ENCODE measurements at regions not wholly inside any gene's neighbourhood (a gene's known extent, or its start where the extent isn't known, plus 50 kb on each side); places are given as distances from the start of the nearest gene placed in this dataset.
"Not testable (repeated sequence)": the region's sequence is repeated elsewhere in the genome, so short reads cannot be mapped to it uniquely, and the experiment has no call there.

DNA sequence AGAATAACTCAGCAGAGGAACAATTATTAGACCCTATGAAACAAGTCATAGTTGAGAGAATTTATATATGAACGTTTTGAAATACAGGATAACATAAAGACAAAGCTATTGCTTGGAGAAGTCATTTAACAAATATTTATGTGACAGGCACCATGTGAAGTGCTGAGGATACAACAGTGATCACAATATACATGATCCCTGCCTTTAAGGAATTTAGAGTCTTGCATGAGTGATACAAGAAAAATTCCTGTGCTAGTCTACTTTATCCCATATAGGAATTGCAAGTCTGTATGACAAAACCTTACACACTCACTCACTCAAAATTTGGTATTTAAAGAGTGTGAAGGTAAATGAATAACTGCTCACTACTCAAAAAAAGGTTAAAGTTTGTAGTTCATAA, 94.5 kb upstream of the NOTCH2NLA start:
- H3K27ac ChIP-seq; H3K9me3 ChIP-seq; intact Hi-C loops (cut with DNase I); H3K36me3 ChIP-seq; H3K27me3 ChIP-seq; ATAC-seq; H3K4me1 ChIP-seq; DNase-seq; H3K4me3 ChIP-seq: not testable (repeated sequence)
- WGBS, 2 donors: no CpG with 5 or more reads among the region's 1 CpG

DNA sequence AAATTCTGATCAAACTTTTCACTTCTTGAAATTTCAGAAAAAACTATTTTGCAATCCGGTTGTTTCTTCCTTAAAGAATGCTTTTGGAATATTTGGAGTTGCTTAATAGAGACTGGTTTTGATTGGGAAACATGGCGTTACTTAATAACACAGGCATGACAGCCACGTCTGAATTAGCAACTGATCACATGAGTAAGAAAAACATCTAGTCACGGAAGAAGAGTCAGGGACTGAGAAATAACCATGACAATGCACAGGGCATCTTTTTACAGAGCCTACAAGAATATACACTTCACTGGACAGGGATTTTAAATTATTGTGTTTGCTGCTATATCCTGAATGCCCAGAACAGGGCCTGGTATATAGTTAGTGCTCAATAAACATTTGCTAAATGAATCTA, 94.1 kb upstream of the NOTCH2NLA start:
- H3K4me1 ChIP-seq; intact Hi-C loops (cut with DNase I); H3K27me3 ChIP-seq; H3K36me3 ChIP-seq; H3K4me3 ChIP-seq; DNase-seq; H3K27ac ChIP-seq; H3K9me3 ChIP-seq: not testable (repeated sequence)
- peak in 6 of 8 donors; percentile 49 to 93 (median 71) for ATAC-seq
- 46 to 66% methylated on average over 2 of the region's 4 CpGs for WGBS, 2 donors

DNA sequence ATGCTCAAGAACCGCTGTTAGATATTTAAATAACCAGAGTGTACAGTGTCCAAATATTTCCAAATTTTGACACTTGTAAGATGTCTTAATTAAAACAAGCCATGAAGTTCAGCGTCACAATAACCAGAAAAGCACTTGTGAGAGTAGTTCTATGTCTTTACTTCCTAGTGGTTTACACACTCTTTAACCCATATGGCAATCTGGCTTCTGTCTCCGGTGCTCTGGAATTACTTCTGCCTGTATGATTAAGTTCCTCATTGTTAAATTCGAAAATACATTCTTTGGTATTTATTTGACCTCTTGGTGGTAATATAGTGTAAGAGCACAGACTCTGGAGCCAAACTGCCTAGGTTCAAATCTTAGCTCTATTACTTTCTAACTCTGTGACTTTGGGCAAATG, 89.9 kb upstream of the NOTCH2NLA start:
- H3K4me1 ChIP-seq; H3K27ac ChIP-seq; DNase-seq; ATAC-seq; intact Hi-C loops (cut with DNase I); H3K36me3 ChIP-seq; H3K4me3 ChIP-seq; H3K27me3 ChIP-seq; H3K9me3 ChIP-seq: not testable (repeated sequence)
- WGBS, 2 donors: 98 to 100% methylated on average over 1 of the region's 4 CpGs

DNA sequence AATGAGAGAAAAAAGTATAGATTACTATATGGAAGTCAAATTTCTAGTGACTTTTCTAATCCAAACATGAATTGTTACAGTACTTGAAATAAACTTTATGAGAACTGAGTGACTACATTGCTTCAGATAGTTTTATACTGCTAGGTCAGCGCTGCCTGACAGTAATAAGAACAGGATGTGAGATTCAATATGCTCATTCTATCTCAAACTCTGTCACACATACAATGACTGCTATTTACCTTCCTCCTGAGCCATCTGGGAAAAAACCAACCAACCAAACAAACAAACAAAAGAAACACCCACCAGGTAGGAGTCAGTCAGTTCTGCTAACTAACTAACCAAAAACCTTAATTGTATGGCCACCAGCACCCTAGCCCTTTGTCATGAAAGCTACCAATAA, 89.0 kb upstream of the NOTCH2NLA start:
- ATAC-seq; H3K9me3 ChIP-seq; DNase-seq; H3K4me3 ChIP-seq; H3K36me3 ChIP-seq; intact Hi-C loops (cut with DNase I); H3K27me3 ChIP-seq; H3K4me1 ChIP-seq: not testable (repeated sequence)
- H3K27ac ChIP-seq: peak overlapping the region in 1 of 10 donors; percentile 58
- 92 to 94% methylated on average over 1 of the region's 1 CpG for WGBS, 2 donors

DNA sequence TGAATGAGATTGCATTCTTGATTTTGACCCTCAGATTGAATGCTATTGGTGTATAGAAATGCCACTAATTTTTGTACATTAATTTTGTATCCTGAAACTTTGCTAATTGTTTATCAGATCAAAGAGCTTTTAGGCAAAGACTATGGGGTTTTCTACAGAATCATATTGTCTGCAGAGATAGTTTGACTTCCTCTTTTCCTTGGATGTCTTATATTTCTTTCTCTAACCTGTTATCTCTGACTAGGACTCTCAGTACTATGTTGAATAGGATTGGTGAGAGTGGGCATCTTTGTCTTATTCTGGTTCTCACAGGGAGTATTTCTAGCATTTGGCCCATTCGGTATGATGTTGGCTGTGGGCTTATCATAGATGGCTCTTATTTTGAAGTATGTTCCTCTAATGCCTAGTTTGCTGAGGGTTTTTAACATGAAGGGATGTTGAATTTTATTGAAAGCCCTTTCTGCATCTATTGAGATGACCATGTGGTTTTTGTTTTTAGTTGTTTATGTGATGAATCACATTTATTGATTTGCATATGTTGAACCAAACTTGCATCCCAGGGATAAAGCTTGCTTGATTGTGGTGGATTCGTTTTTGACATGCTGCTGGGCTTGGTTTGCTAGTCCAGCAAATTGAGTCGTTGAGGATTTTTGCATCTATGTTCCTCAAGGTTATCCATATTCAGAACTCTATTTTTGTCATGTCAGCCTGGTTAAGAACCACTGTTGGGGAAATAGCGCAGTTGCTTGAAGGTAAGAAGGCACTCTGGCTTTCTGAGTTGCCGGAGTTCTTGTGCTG, 85.8 kb upstream of the NOTCH2NLA start:
- DNase-seq; H3K27me3 ChIP-seq; H3K27ac ChIP-seq; intact Hi-C loops (cut with DNase I); H3K4me1 ChIP-seq; H3K4me3 ChIP-seq; ATAC-seq; H3K9me3 ChIP-seq; H3K36me3 ChIP-seq: not testable (repeated sequence)
- WGBS, 2 donors: no CpG with 5 or more reads among the region's 5 CpGs

DNA sequence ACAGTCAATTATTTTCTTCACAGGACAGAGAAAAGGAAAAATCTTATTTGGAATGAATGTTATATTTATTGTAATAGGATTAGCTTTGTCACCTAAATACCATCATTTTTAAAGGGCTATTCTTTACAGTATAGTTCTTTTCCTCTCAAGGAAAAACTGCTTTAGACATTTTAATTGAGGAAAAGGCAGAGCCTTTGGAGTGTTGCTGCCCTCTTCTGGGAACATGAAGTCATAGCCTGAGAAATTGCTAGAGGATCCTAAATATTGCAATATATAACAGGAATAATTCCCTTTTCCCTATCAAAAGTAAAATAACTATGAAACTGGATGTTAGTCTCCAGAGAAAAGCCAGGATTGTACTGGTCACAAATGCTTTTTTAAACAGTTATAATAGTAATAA, 81.8 kb upstream of the NOTCH2NLA start:
- H3K27ac ChIP-seq; H3K27me3 ChIP-seq; intact Hi-C loops (cut with DNase I); H3K9me3 ChIP-seq; H3K4me3 ChIP-seq; H3K4me1 ChIP-seq; DNase-seq; H3K36me3 ChIP-seq: not testable (repeated sequence)
- ATAC-seq: peak in 4 of 8 donors; percentile 37 to 69 (median 43)

DNA sequence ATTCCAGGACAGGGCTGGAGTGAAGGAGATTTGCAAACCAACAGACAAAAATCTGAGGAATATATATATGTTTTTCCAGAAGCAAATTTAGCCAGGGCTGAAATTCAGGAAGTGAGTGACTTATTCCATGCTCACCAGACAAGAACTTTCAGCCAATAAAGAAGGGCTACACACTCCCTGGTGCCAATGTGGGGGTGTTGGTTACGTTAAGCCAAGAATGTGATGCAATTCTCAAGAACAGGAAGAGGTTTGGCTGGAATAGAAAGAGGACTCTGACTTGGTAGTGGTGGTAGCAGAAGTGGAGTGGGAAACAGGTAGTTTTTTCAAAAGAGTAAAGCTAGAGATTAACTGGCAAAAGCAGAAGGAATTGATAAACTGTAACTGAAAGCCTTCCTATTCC, 80.6 kb upstream of the NOTCH2NLA start:
- H3K4me3 ChIP-seq; H3K4me1 ChIP-seq; DNase-seq; H3K36me3 ChIP-seq; H3K9me3 ChIP-seq; intact Hi-C loops (cut with DNase I); H3K27me3 ChIP-seq; H3K27ac ChIP-seq: not testable (repeated sequence)
- ATAC-seq: peak; percentile 63 to 86 (median 76)
- no CpG with 5 or more reads among the region's 1 CpG for WGBS, 2 donors

DNA sequence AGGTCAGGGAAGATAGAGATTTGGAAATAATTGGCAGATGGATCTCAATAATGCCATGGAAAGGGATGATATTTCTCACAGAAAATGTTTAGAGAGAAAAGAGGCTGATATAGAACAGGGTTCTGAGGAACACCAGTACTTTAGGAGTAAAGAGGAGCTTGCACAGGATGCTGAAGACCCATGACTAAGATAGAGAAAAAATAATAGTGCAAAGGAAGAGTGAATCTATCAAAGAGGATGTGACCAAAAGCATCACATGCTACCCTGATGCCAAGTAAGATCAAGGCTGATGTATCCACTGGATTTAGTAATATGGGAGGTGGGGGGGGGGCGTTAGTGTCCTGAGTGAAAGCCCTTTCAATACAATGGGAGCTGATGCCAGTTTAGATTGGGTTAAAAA, 80.1 kb upstream of the NOTCH2NLA start:
- H3K9me3 ChIP-seq; ATAC-seq; DNase-seq; H3K27me3 ChIP-seq; H3K36me3 ChIP-seq; H3K4me1 ChIP-seq; H3K27ac ChIP-seq; H3K4me3 ChIP-seq; intact Hi-C loops (cut with DNase I): not testable (repeated sequence)
- WGBS, 2 donors: 71% methylated on average over 1 of the region's 1 CpG; no CpG with 5 or more reads in 1 of the 2 donors

DNA sequence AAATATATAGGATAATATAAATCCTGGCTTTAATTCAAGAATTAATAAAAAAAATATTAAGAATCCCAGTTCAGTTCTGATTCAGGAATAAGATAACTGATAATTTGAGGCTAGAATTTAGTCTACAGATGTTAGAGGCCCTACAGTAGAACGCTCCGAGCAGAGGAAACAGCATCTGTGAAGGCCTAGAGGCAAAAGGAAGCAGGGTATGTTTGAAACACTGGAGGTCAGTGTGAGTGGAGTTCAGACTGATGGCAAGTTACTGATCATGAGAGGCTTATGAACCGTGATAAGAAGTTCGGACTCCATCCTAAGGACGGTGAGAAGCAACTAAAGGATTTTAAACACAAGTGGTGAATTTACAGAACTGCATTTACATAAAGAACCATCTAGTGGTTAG, 79.3 kb upstream of the NOTCH2NLA start:
- H3K27ac ChIP-seq; intact Hi-C loops (cut with DNase I); H3K9me3 ChIP-seq; H3K4me1 ChIP-seq; H3K36me3 ChIP-seq; H3K27me3 ChIP-seq; H3K4me3 ChIP-seq; DNase-seq: not testable (repeated sequence)
- peak in 6 of 8 donors; percentile 39 to 70 (median 59) for ATAC-seq
- WGBS, 2 donors: 49 to 63% methylated on average over 3 of the region's 5 CpGs

DNA sequence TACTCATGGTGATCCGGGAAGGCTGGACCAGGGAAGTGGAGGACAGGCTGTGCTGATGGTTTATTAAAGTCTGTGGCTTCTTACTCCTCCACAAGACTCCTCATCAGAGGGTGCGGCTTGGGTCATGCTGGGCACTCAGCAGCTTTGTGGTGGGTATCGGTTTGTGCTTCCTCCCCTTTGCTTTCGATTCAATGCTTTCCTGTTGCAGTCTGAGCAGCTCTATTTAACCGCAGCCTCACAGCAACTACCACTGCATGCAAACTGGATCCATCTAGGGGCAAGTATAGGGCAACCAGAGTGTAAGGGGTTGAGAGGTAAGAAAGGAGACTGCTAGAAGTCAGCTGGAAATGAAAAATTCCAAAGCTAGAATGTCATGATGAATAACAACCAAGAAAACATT, 78.8 kb upstream of the NOTCH2NLA start:
- no CpG with 5 or more reads among the region's 5 CpGs for WGBS, 2 donors

DNA sequence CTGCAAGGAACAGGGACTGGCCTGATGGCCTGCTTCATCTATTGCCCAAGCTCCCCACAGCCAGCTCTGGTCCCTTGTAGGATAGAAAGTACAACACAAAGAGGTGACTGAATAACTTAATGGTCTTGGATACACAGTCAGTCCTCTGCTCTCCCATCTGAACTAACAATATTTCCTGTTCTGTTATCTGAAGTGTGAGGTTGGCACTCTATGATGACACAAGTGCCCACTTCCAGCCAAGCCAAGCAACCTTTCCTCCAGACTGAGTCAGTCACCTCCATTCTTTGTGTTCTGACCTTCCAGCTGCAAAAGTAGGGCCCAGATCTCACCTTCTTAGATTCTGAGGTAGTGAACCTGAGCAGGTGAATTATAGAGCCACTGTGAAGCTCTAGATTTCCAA, 77.8 kb upstream of the NOTCH2NLA start:
- H3K4me3 ChIP-seq; DNase-seq; H3K9me3 ChIP-seq; H3K27me3 ChIP-seq; H3K36me3 ChIP-seq; intact Hi-C loops (cut with DNase I); H3K4me1 ChIP-seq; H3K27ac ChIP-seq: not testable (repeated sequence)
- peak in 3 of 8 donors; percentile 35 to 83 (median 79) for ATAC-seq

More for the DNA sequence above, 78.8 kb upstream of the NOTCH2NLA start:
- ATAC-seq: peak; percentile 49 to 78 (median 58)
- H3K4me1 ChIP-seq; H3K27me3 ChIP-seq; H3K9me3 ChIP-seq; H3K4me3 ChIP-seq; DNase-seq; H3K36me3 ChIP-seq; H3K27ac ChIP-seq; intact Hi-C loops (cut with DNase I): not testable (repeated sequence)

DNA sequence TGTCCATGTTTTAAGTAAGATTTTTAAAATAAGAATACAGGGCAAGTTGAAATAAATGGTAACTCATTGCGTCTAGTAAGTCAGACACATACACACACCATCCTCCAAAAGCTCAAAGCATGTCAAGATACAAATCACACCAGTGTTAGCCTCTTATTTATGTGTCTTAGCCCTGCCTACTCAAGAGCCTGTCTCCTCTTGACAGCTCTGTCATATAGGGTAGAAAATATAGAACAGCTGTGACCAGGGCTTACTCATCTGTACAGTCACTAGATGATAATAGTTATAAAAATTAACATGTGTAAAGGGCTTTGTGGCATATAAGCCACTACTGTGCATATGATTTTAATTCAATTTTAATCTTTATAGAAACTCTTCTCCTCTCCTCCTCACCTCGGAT, 76.6 kb upstream of the NOTCH2NLA start:
- intact Hi-C loops (cut with DNase I); H3K36me3 ChIP-seq; H3K4me3 ChIP-seq; H3K27ac ChIP-seq; DNase-seq; ATAC-seq; H3K4me1 ChIP-seq; H3K27me3 ChIP-seq; H3K9me3 ChIP-seq: not testable (repeated sequence)
- no CpG with 5 or more reads among the region's 2 CpGs for WGBS, 2 donors
